CD4-positive, alpha-beta T cell treated with Interleukin-10 for 1 hour (primary cell): ENCODE measurements at regions not wholly inside any gene's neighbourhood (a gene's known extent, or its start where the extent isn't known, plus 50 kb on each side); places are given as distances from the start of the nearest gene placed in this dataset.
"Not testable (repeated sequence)": the region's sequence is repeated elsewhere in the genome, so short reads cannot be mapped to it uniquely, and the experiment has no call there.

Source experiments
- DNase-seq: peaks from one replicate; pipeline ENCODE4 v3.0.0-alpha.2; 2020

- no peak for DNase-seq
Observed at GRCh38 chr10:131363416-131363815, 51.9 kb upstream of the TCERG1L start.

- DNase-seq: no peak
Observed at GRCh38 chr10:131371571-131371970, 60.0 kb upstream of the TCERG1L start.

GRCh38 chr10:131381576-131381975, 70.1 kb upstream of the TCERG1L start:
- no peak for DNase-seq

- DNase-seq: not testable (repeated sequence)
Observed at GRCh38 chr10:131385161-131385872, 73.8 kb upstream of the TCERG1L start.

- DNase-seq: no peak
Observed at GRCh38 chr10:131387018-131387529, 75.6 kb upstream of the TCERG1L start.

GRCh38 chr10:131391936-131392335, 80.4 kb upstream of the TCERG1L start:
- DNase-seq: no peak

- DNase-seq: no peak
Observed at GRCh38 chr10:131396121-131397050, 84.9 kb upstream of the TCERG1L start.

GRCh38 chr10:131398166-131398565, 86.6 kb upstream of the TCERG1L start:
- no peak for DNase-seq

GRCh38 chr10:131399981-131400380, 88.5 kb upstream of the TCERG1L start:
- no peak for DNase-seq

- DNase-seq: no peak
Observed at GRCh38 chr10:131400513-131400912, 89.0 kb upstream of the TCERG1L start.

- DNase-seq: no peak
Observed at GRCh38 chr10:131402771-131403650, 91.5 kb upstream of the TCERG1L start.

- no peak for DNase-seq
Observed at GRCh38 chr10:131403936-131404335, 92.4 kb upstream of the TCERG1L start.

GRCh38 chr10:131404886-131405285, 93.4 kb upstream of the TCERG1L start:
- no peak for DNase-seq

- DNase-seq: no peak
Observed at GRCh38 chr10:131406676-131407392, 95.3 kb upstream of the TCERG1L start.

GRCh38 chr10:131418681-131419080, 107.2 kb upstream of the TCERG1L start:
- no peak for DNase-seq

GRCh38 chr10:131419797-131420196, 108.3 kb upstream of the TCERG1L start:
- DNase-seq: no peak

- DNase-seq: no peak
Observed at GRCh38 chr10:131420867-131421266, 109.3 kb upstream of the TCERG1L start.

GRCh38 chr10:131421381-131421780, 109.9 kb upstream of the TCERG1L start:
- DNase-seq: no peak

- DNase-seq: no peak
Observed at GRCh38 chr10:131422731-131423130, 111.2 kb upstream of the TCERG1L start.

- DNase-seq: no peak
Observed at GRCh38 chr10:131424053-131424452, 112.5 kb upstream of the TCERG1L start.

- DNase-seq: no peak
Observed at GRCh38 chr10:131424836-131425491, 113.4 kb upstream of the TCERG1L start.
